HG02759 (cell line): ENCODE measurements at regions not wholly inside any gene's neighbourhood (a gene's known extent, or its start where the extent isn't known, plus 50 kb on each side); places are given as distances from the start of the nearest gene placed in this dataset.

Source experiments
- ATAC-seq: cut with Tn5 transposase; IDR thresholded peaks from one replicate; pipeline ENCODE4 v1.9.1; 2021; ENCODE audit warnings: mild to moderate bottlenecking, moderate library complexity; ENCODE audit not compliant: unreplicated experiment

DNA sequence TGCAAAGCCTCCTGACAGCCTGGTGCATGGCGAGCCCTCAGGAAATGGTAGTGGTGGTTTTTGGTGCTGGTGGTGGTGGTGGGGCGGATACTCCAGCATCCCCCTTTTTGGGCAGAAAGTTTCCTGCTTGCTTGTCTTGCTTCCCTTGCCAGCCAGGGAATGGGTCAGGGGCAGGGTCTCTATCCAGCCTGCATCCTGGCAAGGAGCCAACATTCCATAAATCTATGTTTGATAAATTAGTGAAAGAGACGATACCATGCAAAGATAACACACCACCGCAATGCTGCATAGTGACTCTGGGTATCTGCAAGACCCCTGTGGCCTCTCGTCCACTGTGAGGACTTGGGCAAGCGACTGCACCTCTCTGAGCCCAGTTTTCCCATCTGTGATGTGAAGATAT, 246.2 kb downstream of the LRFN2 start:
- no peak for ATAC-seq

DNA sequence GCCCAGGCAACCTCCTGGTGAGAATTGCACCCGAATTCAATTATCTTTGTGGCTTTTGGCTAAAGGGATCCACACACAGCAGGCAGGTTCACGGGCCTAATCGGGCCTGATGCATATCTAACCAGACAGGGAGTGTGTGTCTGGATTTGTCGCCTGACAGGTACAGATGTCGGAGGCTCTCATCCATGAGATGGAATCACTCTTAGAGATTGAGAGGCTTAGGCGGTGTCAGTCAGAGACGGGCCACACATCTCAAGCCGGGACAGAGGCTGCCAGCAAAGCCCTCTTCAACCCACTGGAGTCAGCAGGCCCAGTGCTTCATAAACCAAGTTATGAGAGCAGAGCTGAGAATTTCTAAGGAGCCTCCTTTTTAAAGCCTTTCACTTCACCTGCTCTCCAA, 247.0 kb downstream of the LRFN2 start:
- no peak for ATAC-seq

DNA sequence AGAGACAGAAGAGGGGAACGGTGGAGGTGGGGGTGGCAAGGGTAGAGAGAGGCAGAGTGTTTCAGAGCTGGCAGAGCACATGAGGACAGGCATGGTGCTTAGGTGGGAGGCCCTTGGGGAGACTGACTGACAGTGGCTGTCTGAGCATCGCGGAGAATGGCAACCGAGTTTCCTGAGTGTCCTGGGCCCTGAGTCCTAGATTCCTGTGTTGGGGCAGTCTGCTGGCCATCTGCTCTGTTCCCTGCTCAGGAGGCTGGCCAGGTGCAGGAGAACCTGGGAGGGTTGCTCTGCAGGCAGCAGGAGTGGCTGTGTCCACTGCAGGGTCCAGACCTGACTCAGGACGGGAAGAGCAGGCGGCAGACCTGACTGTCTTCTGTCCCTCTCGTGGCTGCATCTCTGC, 248.9 kb downstream of the LRFN2 start:
- no peak for ATAC-seq

DNA sequence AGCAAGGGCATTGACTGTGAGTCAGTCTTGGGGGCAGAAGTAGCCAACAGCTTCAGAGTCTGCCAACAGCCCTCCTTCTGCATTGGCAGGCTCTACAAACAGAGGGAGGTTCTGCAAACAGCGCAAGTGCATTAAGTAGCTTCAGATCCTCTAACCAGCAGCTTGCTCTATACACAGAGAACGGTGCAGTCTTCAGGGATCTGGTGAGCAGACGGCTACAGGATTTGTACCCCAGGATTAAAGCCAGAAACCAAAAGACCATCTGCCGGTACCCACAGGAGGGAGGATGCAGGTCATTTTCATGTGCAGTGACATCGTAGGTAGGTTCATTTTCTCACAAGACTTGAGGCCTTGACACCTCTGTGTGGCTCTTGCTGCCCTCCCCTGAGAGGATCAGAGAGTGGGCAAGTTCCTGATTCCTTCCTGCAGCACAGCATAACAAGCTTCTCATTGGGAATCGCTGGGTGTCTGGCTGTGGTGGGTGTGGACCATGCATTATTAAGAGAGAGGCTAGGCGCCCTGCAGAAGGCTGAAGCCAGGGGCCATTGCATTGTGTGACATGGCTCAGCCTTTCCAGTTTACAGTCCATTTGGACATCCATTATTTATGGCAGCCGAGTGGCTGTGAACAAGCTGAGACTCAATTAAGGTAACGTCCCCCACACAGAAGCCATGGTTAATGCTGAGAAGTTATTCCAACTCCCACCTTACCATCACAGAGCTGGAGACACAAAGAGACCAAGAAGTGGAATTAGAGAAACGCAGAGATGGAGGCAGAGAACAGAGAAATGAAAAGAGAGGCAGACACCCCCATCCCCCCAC, 250.0 kb downstream of the LRFN2 start:
- no peak for ATAC-seq

DNA sequence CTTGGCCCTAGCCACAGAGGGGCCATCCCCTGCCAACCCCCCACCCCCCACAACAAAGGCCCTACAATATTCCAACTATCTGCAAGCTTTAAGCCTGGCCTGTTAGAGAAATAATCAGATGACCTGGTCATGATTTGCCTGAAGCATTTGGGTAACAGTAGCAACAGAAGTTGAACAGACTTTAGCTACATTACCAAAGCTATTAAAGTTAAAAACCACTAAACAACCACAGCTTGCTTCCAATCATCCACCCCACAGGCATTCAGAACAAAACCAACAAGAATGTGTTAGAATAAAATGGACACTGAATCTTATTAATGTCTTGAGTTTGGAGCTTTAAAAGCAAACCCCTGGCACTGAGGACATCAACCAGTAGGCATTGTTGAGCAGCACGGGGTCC, 250.9 kb downstream of the LRFN2 start:
- no peak for ATAC-seq

DNA sequence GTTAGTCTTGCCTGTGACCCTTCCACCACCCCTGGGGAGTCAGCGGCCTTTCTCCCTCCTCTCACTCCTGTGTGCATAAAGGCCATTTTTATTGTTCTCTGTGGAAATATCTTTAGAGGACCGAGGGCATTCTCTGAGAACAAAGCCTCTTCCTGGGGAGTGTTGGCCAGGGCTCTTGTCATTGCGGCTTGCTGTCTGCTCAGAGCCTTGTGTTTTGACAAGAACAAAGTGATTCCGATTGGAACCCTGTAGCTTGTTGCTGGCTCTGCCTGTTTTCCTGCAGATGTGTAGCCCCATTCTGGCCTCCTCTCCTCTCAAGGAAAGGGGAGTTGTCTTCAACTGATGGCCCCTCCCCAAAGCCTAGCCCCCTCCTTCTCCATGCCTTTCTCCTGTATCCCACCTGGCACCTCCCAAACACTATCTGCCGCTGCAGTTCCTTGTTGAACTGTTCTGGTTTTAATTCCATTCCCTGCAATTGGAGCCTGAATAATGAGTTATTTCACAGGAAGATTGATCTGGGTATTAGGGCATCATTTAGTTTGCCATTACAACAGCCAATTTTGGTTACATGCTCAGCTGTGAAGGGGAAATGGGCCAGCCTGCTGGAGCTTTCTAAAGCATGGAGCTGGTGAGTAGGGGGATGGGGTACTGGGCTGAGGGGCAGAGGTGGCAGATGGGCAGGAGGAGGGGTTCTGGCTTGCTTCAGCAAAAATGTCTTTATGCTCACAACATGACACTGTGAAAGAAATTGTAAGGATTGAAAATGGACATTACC, 252.5 kb downstream of the LRFN2 start:
- no peak for ATAC-seq

DNA sequence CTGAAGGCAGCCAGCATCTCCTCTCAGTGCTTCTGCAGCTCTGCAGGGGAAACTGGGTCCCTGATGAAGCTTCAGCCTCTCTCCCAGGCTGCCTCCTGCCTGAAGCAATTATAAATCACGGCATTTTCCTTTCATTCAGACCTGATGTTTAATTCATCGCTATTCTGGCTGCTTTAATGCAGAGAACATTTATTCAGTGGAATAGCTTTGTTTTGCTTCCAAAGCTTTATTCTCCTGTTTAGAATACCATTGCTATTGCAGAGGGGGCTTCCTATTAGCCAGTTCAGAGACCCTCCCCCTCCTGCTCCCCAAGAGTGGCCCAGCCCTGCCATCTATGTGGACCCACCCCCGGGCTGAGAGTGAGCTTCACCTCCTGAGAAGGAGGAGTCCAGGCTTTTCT, 255.6 kb downstream of the LRFN2 start:
- ATAC-seq: no peak

DNA sequence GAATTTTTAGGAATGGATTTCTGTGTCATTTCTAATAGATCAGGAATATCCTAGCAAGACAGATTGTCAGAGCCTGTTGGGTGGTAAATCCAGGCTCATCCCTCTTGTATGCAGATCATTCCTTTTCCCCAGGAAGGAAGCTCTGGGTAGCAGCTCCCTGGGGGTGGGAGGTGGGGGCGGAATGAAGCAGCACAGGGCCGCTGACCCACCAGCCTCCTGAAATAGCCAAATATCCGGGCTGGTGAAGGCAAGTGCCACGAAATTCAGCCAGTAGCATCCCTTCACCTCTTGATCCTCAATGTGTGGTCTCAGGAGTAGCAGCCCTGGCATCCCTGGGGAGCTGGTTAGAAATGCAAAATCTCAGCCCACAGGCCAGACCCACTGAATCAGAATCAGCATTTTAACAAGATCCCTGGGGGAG, 256.9 kb downstream of the LRFN2 start:
- ATAC-seq: no peak

DNA sequence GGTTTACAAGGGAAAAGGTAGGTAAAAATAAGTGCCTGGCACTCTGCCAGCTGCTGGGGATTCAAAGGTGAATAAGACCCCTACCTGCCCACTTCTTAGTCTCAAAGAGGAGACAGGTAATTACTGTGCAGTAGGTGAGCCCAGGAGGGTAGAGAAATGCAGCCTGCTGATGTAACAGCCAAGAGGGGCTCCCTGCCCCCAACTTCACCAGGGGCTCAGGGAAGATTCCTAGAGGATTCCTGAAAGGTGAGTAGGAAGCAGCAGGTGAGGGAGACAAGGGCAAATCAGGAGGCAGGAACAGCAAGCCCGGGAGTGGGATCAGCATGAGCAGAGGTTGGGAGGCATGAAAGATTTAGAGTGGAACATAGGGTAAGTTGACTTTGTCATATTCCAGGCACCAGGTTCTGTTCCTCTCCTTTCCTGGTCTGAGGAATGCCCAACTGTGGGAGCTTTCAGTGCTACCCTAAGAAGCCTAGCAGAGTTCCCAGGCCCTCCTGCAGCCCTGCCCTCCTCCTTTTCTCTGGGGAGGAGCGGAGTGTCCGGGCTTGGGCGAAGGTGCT, 258.1 kb downstream of the LRFN2 start:
- no peak for ATAC-seq

DNA sequence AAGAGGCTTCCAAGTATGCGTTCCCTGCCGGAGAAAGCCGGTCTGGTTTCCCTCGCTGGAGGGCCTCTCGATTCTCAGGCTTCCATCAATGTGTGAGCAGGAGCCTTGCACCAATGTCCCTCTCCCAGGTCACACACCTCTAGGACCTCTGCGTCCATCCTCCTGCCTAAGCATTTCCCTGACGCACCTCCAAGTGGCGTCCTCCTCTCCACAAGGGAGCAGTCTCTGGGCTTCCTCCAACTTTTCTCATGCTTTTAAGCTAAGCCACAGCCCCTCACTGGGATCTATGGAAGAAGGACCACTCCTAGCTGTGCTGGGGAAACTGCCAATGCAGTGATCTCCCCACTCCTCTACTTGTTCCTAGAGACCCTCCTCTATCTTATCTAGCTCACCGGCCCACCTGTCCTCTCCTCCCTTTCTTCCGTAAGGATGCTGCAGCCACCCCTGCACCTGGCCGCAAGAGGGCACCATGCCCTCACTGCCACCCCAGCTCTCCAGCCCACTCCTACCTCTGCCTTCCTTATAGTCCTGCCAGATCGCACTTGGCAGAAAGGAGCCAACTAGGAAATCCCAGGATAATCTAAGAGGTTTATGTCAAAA, 258.7 kb downstream of the LRFN2 start:
- ATAC-seq: no peak

DNA sequence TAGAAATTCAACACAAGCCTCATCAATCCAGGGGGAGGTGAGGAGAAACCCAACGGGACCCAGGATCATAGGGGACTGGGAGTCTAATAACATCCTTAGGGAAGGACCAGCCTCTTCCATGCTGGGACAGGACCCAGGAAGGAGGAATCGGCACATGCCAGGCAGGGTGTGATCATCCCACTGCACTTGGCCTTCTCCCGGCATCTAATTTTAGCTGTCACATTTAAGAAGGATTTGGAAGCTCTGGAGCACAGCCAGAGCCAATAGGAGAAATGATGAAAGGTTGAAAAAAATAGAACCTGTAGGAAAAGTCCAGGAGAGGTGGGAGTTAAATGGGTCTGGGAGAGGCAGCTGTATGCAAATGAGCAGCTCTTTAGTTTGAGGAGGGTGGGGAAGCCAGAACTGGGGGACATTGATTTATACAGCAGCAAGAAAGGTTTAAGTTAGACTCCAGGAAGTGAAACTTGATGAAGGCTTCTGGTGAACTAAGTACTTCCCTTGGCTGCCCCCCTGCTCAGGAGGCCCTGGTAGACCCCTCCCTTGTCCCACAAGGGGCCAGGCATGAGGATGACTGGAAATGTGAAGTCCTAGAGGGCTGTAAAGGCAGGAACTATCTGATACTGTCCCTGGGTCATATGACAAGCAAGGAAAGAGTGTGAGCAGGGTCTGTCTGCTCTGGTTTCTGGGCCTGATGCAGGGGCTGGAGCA, 260.3 kb downstream of the LRFN2 start:
- ATAC-seq: no peak

DNA sequence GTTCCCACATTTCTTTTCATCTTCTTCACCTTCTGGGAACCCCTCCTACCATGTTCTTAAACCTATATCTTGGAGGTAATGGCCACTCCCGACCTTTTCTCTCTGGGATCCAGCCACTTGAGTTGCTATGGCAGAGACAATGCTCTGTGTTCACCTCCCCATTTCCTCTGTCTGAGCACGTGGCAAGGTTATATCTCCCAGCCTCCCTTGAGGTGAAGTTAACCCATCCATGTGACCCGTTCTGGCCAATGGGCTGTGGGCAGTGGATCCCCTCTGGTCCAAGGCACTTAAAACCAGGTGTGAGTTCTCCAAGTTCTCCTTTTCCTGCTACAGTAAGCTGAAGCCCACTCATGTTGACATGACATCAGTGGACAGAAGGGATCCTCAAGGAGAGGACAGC, 261.4 kb downstream of the LRFN2 start:
- no peak for ATAC-seq

DNA sequence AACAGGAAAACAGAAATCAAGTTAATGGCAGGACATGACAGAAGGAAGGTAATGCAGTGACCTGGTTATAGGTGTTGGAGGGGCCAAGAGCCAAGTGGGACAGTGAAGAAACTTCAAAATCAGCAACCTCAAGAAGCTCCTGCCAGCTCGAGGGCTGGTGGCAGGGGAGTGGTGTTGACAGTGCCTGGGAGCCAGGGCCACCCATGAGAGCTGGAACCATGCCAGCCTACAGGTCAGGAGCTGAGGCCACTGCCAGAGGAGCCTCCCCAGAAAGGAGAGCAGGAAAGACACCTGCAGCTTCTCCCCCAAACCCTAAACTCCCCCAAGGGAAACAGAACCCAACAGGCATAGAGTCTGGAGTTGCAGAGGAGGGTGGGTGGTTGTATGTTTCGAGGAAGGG, 262.1 kb downstream of the LRFN2 start:
- ATAC-seq: no peak

DNA sequence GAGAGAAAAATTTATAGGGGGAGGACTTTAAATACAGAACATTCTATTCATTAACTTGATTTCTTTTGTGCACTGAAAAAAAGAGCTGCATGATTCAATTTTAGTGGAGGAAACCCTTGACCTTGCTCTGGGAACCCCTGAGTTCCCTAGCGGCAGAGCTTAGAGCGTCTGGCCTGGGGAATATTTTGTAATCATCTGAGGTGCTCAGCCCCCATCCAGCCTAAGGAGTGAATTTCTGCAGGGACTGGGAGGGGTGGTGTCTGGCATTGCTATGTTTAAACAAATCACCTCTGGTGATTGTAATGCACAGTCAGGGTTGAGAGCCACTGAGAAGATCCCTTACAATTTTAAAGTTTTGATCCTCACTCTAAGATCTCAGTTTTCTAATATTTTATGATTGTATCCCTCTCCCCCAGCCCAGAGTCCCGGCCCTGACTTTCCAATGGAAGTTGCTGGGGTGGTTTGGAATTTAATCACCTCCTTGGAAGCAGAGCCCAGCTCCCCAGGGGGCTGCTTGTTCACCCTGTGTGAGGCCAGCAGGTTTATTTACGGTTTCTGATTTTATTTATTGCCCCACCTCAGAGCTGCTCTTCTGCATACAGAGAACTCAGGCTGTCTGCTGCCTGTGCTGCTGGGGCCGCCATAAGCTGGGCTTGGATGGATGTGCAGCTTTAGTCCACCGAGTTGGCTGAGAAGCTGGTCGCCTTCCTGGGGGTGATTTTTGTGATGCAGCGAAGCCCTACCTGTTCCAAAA, 263.1 kb downstream of the LRFN2 start:
- ATAC-seq: no peak

DNA sequence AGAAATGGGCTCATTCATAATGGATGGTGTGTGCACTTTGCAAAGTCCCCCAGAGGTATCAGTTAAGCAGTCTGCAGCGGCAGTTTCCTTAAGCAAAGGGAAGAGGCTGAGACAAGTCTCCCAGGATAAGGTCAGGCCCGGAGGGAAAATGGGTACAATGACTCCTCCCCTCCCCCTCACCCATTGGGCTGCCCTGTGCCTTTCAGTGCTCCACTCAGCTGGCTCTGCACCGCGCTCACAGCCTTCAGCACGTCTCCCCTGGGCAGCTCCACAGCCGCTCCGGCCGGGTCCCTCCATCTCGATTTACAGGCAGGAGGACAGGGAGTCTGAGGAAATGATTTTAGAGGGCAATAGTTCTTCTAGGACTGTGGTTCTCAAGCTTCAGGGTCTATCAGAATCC, 264.8 kb downstream of the LRFN2 start:
- ATAC-seq: no peak

DNA sequence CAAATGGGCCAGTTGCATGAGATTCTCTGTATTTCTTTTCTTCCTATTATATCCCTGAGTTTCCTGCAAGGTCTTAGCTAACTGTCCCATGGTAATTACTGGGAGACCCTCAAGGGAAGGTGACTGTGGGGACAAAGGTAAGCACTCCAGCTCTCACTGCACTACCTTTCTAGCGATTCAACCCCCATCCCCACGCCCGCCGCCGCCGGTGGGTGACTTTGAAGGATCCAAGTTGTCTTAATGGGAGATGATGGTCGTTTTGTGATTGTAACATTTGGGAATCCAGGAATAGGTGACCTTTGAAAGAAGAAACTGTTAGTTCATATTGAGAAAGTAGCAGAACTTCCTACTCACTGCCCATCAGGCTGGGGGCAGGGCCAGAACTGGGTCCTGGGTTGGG, 265.5 kb downstream of the LRFN2 start:
- ATAC-seq: no peak

DNA sequence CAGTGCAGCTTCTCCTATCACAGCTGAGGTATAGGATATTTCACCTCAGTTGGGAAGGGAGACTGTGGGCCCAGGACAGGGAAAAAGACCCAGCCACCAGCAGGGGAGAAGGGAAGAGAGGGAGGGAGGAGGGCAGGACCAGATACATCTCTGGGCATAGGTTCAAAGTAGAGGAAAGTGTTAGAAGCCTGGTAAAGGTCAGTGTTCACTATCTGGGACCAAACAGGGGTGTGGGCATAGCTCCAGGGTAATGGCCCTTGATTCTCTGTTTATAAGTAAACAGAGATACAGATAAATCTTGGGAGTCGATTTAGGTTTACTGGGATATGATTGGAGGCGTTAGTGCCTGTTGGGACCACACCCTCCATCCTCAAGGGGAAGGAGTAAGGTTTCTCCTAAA, 266.2 kb downstream of the LRFN2 start:
- no peak for ATAC-seq

DNA sequence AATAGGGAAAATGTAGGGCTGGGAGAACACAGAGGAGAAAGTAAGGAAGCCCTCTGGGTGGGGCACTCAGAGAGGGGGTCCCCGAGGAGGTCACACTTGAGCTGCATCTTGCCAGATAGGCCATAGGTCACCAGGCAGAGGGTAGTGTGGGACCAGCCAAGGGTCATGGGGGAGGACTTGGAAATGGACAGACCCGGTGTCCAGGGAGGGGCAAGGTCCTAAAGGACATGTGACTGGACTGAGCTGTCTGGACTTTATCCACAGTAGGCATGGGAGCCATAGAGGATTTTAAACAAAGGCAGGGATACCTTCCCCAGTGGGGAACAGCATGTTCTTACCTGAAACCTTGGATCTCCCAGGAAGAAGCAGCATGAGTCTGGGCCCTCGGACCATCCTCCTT, 266.7 kb downstream of the LRFN2 start:
- no peak for ATAC-seq

DNA sequence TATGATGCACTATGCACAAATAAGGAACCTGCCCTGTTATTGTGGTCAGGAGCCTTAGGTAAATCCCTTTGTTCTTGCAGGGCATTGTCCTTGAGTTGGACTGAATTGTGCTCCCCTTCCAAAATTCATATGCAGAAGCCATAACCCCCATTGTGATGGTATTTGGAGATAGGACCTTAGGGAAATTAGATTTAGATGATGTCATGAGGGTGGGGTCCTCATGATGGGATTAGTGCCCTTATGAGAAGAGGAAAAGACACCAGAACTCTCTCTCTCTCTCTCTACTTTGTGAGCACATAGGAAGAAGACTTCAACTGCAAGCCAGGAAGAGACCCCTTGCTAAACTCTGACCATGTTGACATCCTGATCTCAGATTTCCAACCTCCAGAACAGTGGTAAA, 268.0 kb downstream of the LRFN2 start:
- no peak for ATAC-seq

DNA sequence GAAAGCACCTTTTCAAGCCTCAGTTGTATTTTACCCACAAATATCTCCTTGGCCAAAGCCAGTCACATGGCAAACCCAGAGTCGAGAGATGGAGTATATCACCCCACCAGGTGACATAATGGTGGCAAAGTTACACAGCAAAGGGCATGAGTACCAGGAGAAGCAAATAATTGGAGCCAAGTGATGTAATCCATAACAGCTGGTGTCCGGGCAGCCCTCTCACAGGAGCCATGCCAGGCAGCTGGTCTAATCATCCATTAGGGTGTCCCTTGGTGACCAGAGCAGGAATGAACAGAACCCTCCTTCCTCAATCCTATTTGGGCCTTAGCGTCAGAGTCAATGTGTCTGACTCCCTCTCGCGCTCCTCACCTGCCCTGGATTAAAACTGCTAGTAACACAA, 272.1 kb downstream of the LRFN2 start:
- ATAC-seq: no peak
